ENCODE measurements at regions not wholly inside any gene's neighbourhood (a gene's known extent, or its start where the extent isn't known, plus 50 kb on each side); places are given as distances from the start of the nearest gene placed in this dataset.
"Not testable (repeated sequence)": the region's sequence is repeated elsewhere in the genome, so short reads cannot be mapped to it uniquely, and the experiment has no call there.

- Histone ChIP-seq H2AFZ (replicated peaks) (no peak overlapping the region), H3K79me2 (ENCODE audit: low read depth) (no peaks in the 10 kb centered on the region), H3K27me3 (no peaks in the 10 kb centered on the region), H3K9ac (no peak overlapping the region), H3K4me1 (no peaks in the 10 kb centered on the region), H3F3A (ENCODE audit: low read depth) (no peaks in the 10 kb centered on the region), H3K36me3 (no peaks in the 10 kb centered on the region), H3K4me2 (no peak overlapping the region), H3K27ac (no peak overlapping the region), H3K9me3 (ENCODE audit: low read depth) (no peaks in the 10 kb centered on the region), H3K4me3 (no peak overlapping the region), H4K20me1 (ENCODE audit: low read depth) (no peaks in the 10 kb centered on the region)
- H3K4me3 Mint-ChIP-seq = no peak overlapping the region
- no peak for DNase-seq (ENCODE audit: low spot score)
- no peaks in the 10 kb centered on the region for H3K36me3 Mint-ChIP-seq
- peaks cover 10% of the 10 kb centered on the region for H3K27me3 Mint-ChIP-seq (ENCODE audit: insufficient read depth, low read depth)
- peaks cover 17% of the 10 kb centered on the region for H3K9me3 Mint-ChIP-seq
- no peak for TF ChIP-seq CTCF (IDR thresholded peaks at IDR 0.05)
- H3K4me1 Mint-ChIP-seq = no peaks in the 10 kb centered on the region
- H3K27ac Mint-ChIP-seq = no peak overlapping the region
These were observed 430.6 kb downstream of the BUD13 start for GRCh38 chr11:116342148-116342547.

DNA sequence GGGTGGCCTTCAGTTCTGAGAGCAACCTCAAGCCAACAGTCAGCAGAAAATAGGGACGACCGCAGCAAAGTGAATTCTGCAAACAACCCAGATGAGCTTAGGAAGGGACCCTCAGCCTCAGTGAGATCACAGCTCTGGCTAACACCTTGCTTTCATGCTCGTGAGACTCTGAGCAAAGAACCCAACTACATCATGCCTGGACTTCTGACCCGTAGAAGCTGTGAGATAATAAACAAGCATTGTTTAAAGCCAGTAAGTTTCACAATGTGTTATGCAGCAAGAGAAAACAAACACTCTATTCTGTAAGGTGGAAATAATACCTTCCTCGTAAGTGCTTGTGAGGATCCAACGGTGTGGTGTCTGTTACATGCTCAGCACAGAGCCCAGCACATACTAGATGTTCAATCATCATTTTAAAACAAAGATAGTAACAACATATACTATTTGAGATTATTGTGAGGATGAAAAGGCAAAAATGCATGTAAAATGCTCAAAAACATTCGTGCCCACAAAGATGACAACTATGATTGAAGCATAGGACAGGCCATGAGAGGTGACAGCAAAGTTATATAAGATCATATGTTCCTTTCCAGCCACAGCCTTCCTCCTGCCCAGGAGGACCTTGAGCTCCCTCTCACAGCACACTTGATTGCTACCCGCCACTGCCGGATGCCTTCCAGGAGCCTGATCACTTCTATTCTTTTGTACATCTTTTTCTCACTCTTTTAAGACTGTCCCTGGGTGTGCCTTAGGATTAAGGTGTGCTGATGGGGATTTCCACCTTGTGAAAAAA lies 433.3 kb downstream of the BUD13 start:
- Mint-ChIP-seq H3K36me3 (no peaks in the 10 kb centered on the region), H3K9me3 (peaks cover 9% of the 10 kb centered on the region), H3K4me1 (peaks cover 3% of the 10 kb centered on the region), H3K27ac (no peak overlapping the region), H3K27me3 (ENCODE audit: insufficient read depth, low read depth) (peaks cover 11% of the 10 kb centered on the region), H3K4me3 (no peak overlapping the region)
- Histone ChIP-seq H3K9me3 (ENCODE audit: low read depth) (no peaks in the 10 kb centered on the region), H3K4me3 (no peak overlapping the region), H3F3A (ENCODE audit: low read depth) (no peaks in the 10 kb centered on the region), H3K9ac (no peak overlapping the region), H3K4me1 (no peaks in the 10 kb centered on the region), H3K79me2 (ENCODE audit: low read depth) (no peaks in the 10 kb centered on the region), H3K27ac (no peak overlapping the region), H2AFZ (replicated peaks) (no peak overlapping the region), H3K4me2 (no peak overlapping the region), H3K36me3 (no peaks in the 10 kb centered on the region), H4K20me1 (ENCODE audit: low read depth) (no peaks in the 10 kb centered on the region), H3K27me3 (no peaks in the 10 kb centered on the region)
- no peak for DNase-seq (ENCODE audit: low spot score)
- TF ChIP-seq EZH2 (IDR thresholded peaks at IDR 0.05) = no peak
- TF ChIP-seq EZH2phosphoT487 (IDR thresholded peaks at IDR 0.05) = no peak
- no peak for TF ChIP-seq CTCF (IDR thresholded peaks at IDR 0.05)

DNA sequence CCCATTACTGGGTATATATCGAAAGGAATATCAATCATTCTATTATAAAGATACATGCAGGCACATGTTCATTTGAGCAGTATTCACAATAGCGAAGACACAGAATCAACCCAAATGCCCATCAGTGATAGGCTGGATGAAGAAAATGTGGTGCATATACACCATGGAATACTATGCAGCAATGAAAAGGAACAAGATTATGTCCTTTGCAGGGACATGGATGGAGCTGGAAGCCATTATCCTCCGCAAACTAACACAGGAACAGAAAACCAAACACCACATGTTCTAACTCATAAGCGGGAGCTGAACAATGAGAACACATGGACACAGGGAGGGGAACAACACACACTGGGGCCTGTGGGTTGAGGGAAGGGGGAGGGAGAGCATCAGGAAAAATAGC lies 434.3 kb downstream of the BUD13 start:
- not testable (repeated sequence) for H3K79me2 ChIP-seq (ENCODE audit: low read depth); H3K9me3 Mint-ChIP-seq; H3K36me3 ChIP-seq; H3K36me3 Mint-ChIP-seq; H4K20me1 ChIP-seq (ENCODE audit: low read depth); H2AFZ ChIP-seq (replicated peaks); H3K9me3 ChIP-seq (ENCODE audit: low read depth); H3K27ac Mint-ChIP-seq; H3K4me2 ChIP-seq; H3K4me1 Mint-ChIP-seq; DNase-seq (ENCODE audit: low spot score); H3K4me3 ChIP-seq; H3K27ac ChIP-seq; H3K4me1 ChIP-seq; H3F3A ChIP-seq (ENCODE audit: low read depth); H3K4me3 Mint-ChIP-seq; H3K9ac ChIP-seq; H3K27me3 ChIP-seq; H3K27me3 Mint-ChIP-seq (ENCODE audit: insufficient read depth, low read depth)

DNA sequence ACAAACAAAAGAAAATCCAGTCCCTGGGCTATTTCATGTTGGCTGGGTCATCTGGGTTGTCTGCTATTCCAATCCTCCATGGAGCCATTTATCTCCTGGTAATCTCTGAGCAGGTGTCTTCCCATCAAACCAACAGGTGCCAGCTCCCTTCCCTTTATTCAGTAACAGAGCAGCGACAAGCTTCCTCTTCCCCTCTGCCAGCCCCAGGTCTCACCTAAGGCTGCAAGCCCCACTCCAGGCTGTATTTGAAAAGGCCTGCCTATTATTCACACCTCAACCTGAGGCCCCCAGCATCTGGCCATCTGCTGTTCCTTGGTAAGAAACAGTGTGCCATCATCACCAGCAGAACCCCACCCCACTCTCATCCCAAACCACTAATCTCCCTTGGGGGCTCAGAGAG lies 436.2 kb downstream of the BUD13 start:
- no peak overlapping the region for H3K4me2 ChIP-seq
- H3K9ac ChIP-seq = no peak overlapping the region
- no peak overlapping the region for H3K27ac ChIP-seq
- H3K27me3 ChIP-seq = no peaks in the 10 kb centered on the region
- H3K36me3 ChIP-seq = no peaks in the 10 kb centered on the region
- no peaks in the 10 kb centered on the region for H3K36me3 Mint-ChIP-seq
- peaks cover 7% of the 10 kb centered on the region for H3K27me3 Mint-ChIP-seq (ENCODE audit: insufficient read depth, low read depth)
- TF ChIP-seq EZH2 (IDR thresholded peaks at IDR 0.05) = no peak
- TF ChIP-seq EZH2phosphoT487 (IDR thresholded peaks at IDR 0.05) = no peak
- no peak for TF ChIP-seq CTCF (IDR thresholded peaks at IDR 0.05)
- no peak overlapping the region for H3K4me3 ChIP-seq
- no peak for DNase-seq (ENCODE audit: low spot score)
- H3K4me3 Mint-ChIP-seq = no peak overlapping the region
- no peaks in the 10 kb centered on the region for H3K79me2 ChIP-seq (ENCODE audit: low read depth)
- no peak overlapping the region for H2AFZ ChIP-seq (replicated peaks)
- no peaks in the 10 kb centered on the region for H3F3A ChIP-seq (ENCODE audit: low read depth)
- no peaks in the 10 kb centered on the region for H3K9me3 ChIP-seq (ENCODE audit: low read depth)
- H3K4me1 Mint-ChIP-seq = peaks cover 19% of the 10 kb centered on the region
- no peaks in the 10 kb centered on the region for H4K20me1 ChIP-seq (ENCODE audit: low read depth)
- no peak overlapping the region for H3K27ac Mint-ChIP-seq
- H3K4me1 ChIP-seq = no peaks in the 10 kb centered on the region
- H3K9me3 Mint-ChIP-seq = peaks cover 5% of the 10 kb centered on the region
